ENCODE measurements at regions not wholly inside any gene's neighbourhood (a gene's known extent, or its start where the extent isn't known, plus 50 kb on each side); places are given as distances from the start of the nearest gene placed in this dataset.

DNA sequence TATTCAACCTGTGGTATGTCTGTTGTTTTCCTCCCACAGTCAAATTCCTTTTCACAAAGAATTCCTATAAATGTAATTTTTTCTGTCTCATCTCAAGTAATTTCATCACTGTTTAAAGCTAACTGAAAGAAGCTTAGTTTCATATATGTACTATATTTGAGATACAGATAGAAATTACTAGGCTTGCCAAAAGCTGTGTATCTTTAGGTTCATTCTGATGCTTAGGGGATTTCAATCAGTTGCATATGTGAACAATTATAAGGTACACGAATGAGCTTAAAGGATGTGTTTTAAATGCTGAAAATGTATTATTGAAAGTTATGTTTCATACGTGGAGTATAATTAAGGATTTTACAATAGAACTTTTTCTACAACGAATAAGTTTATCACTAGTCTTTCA lies 59.2 kb upstream of the DSG1 start:
- Histone ChIP-seq H3K36me3 (ENCODE audit: low read depth) (no peaks in the 10 kb centered on the region), H3K4me3 (no peak overlapping the region), H3K9me3 (no peaks in the 10 kb centered on the region), H3K4me1 (ENCODE audit: low read depth) (no peaks in the 10 kb centered on the region)
- TF ChIP-seq, protein P1, sequence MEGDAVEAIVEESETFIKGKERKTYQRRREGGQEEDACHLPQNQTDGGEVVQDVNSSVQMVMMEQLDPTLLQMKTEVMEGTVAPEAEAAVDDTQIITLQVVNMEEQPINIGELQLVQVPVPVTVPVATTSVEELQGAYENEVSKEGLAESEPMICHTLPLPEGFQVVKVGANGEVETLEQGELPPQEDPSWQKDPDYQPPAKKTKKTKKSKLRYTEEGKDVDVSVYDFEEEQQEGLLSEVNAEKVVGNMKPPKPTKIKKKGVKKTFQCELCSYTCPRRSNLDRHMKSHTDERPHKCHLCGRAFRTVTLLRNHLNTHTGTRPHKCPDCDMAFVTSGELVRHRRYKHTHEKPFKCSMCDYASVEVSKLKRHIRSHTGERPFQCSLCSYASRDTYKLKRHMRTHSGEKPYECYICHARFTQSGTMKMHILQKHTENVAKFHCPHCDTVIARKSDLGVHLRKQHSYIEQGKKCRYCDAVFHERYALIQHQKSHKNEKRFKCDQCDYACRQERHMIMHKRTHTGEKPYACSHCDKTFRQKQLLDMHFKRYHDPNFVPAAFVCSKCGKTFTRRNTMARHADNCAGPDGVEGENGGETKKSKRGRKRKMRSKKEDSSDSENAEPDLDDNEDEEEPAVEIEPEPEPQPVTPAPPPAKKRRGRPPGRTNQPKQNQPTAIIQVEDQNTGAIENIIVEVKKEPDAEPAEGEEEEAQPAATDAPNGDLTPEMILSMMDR (IDR thresholded peaks at IDR 0.05): no peak
- no peak for DNase-seq
- intact Hi-C loops (cut with DNase I, micrococcal nuclease): no loop called here
- no peak for ATAC-seq

DNA sequence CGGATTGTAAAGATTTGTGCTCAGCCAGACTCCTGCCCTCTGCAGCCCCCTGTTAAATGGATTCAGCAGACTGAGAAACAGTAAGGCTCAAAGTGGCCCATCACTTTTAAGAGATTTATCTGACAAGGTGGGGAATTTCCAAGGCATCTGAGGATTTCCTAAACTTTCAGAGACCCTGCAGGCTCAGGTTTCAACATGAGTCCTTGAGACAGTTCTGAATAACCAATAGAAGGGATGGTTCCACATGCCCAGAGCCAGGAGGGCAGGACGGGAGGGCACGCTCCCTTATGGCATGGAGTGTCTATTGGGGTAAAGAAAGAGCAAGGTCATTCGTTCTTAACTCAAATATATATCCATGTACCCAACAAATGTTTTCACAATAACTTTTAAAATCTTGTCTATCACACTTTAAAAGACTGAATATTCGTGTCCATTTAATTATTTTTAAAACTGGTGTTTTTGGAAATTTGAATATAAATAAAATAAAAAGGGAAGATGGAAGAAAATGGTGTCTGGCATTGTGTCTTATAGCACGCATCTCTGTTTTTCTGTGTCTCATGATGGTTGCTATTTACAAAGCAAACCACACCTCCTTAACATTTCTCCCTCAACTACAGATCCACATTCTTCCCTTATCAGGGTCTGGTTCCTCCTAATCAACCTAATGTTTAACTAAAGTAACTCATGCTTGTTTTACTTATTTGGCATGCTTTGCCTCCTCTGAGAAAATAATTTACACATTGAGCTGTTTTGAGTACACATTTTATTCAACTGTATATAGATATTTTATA lies 56.0 kb upstream of the DSG1 start:
- Histone ChIP-seq H3K4me3 (no peak overlapping the region), H3K9me3 (no peaks in the 10 kb centered on the region), H3K4me1 (ENCODE audit: low read depth) (no peaks in the 10 kb centered on the region), H3K36me3 (ENCODE audit: low read depth) (no peaks in the 10 kb centered on the region)
- ATAC-seq: no peak
- intact Hi-C loops (cut with DNase I, micrococcal nuclease): no loop called here
- TF ChIP-seq, protein P1 (IDR thresholded peaks at IDR 0.05): no peak
- DNase-seq: no peak

DNA sequence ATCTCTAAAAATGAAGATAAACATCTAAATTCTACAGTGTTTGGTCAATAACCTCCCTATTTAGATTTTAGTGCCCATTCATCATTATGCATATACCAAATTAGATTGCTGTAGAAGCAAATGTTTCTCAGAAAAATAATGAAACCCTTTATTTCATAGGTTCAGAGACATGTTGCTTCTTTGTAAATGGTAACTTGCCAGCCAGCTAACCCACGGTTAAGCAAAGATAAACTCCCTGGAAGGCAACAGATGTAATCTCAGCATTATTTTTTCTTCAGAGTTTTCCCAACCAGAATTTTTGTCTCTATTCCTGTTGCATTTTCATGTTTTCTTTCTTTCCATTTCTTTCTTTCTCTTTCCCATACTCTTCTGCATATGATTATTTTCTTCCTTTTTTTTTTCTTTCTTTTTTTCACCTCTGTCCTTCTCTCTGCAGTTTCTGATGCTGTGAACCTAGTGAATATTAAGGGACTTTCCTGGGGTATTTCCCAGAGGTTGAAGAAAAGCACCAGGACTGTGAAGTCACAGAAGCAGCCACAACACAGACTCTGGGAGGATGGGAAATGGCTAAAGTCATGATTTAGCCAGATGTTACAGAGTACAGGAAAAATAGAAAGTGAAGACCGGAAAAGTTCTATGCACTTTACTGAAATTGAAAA lies 50.0 kb upstream of the DSG1 start:
- H3K36me3 ChIP-seq (ENCODE audit: low read depth): no peaks in the 10 kb centered on the region
- intact Hi-C loops (cut with DNase I, micrococcal nuclease): no loop called here
- H3K4me1 ChIP-seq (ENCODE audit: low read depth): no peaks in the 10 kb centered on the region
- no peaks in the 10 kb centered on the region for H3K9me3 ChIP-seq
- no peak for DNase-seq
- H3K4me3 ChIP-seq: no peak overlapping the region
- no peak for ATAC-seq
- TF ChIP-seq, protein P1 (IDR thresholded peaks at IDR 0.05): no peak
